ENCODE measurements at regions not wholly inside any gene's neighbourhood (a gene's known extent, or its start where the extent isn't known, plus 50 kb on each side); places are given as distances from the start of the nearest gene placed in this dataset.

GRCh38 chr12:74918291-74918690 lies 291.3 kb downstream of the KCNC2 start:
- DNase-seq (ENCODE audit: low spot score), result no peak
- Histone ChIP-seq H3K4me1 (replicated peaks) (no peaks in the 10 kb centered on the region), H3K4me3 (no peak overlapping the region), H3K27ac (no peak overlapping the region), H3K36me3 (no peaks in the 10 kb centered on the region), H3K27me3 (replicated peaks; ENCODE audit: insufficient read depth) (no peaks in the 10 kb centered on the region), H3K9me3 (no peaks in the 10 kb centered on the region)
- intact Hi-C loops (cut with DNase I), result no loop called here
- 2% methylated on average over 1 of the region's 1 CpG for WGBS
- TF ChIP-seq POLR2A (IDR thresholded peaks at IDR 0.05) (no peak), CTCF (IDR thresholded peaks at IDR 0.05) (no peak), POLR2AphosphoS5 (IDR thresholded peaks at IDR 0.05) (no peak)

- H3K27me3 ChIP-seq (replicated peaks; ENCODE audit: insufficient read depth), result no peaks in the 10 kb centered on the region
- DNase-seq (ENCODE audit: low spot score), result no peak
- no peaks in the 10 kb centered on the region for H3K36me3 ChIP-seq
- no peak overlapping the region for H3K4me3 ChIP-seq
- 64% methylated on average over 1 of the region's 1 CpG for WGBS
- no peak overlapping the region for H3K27ac ChIP-seq
- H3K4me1 ChIP-seq (replicated peaks), result no peaks in the 10 kb centered on the region
- intact Hi-C loops (cut with DNase I), result no loop called here
- TF ChIP-seq CTCF (IDR thresholded peaks at IDR 0.05), result no peak
- no peak for TF ChIP-seq POLR2A (IDR thresholded peaks at IDR 0.05)
- TF ChIP-seq POLR2AphosphoS5 (IDR thresholded peaks at IDR 0.05), result no peak
- H3K9me3 ChIP-seq, result no peaks in the 10 kb centered on the region
Observed at GRCh38 chr12:74922117-74922516, 287.5 kb downstream of the KCNC2 start.

- TF ChIP-seq CTCF (IDR thresholded peaks at IDR 0.05) (no peak), POLR2AphosphoS5 (IDR thresholded peaks at IDR 0.05) (no peak), POLR2A (IDR thresholded peaks at IDR 0.05) (no peak)
- intact Hi-C loops (cut with DNase I), result no loop called here
- Histone ChIP-seq H3K27ac (no peak overlapping the region), H3K4me1 (replicated peaks) (no peaks in the 10 kb centered on the region), H3K36me3 (no peaks in the 10 kb centered on the region), H3K9me3 (no peaks in the 10 kb centered on the region), H3K27me3 (replicated peaks; ENCODE audit: insufficient read depth) (no peaks in the 10 kb centered on the region), H3K4me3 (no peak overlapping the region)
- WGBS, result 100% methylated on average over 1 of the region's 1 CpG
- DNase-seq (ENCODE audit: low spot score), result no peak
Observed at GRCh38 chr12:74922642-74923041, 287.0 kb downstream of the KCNC2 start.

GRCh38 chr12:74941670-74942069 lies 268.0 kb downstream of the KCNC2 start:
- H3K27ac ChIP-seq, result no peak overlapping the region
- H3K4me1 ChIP-seq (replicated peaks), result no peaks in the 10 kb centered on the region
- no peak for TF ChIP-seq POLR2A (IDR thresholded peaks at IDR 0.05)
- no peak for TF ChIP-seq CTCF (IDR thresholded peaks at IDR 0.05)
- TF ChIP-seq POLR2AphosphoS5 (IDR thresholded peaks at IDR 0.05), result no peak
- DNase-seq (ENCODE audit: low spot score), result no peak
- WGBS, result 93% methylated on average over 2 of the region's 2 CpGs
- no peaks in the 10 kb centered on the region for H3K27me3 ChIP-seq (replicated peaks; ENCODE audit: insufficient read depth)
- H3K36me3 ChIP-seq, result no peaks in the 10 kb centered on the region
- intact Hi-C loops (cut with DNase I), result no loop called here
- H3K9me3 ChIP-seq, result no peaks in the 10 kb centered on the region
- no peak overlapping the region for H3K4me3 ChIP-seq

GRCh38 chr12:74945771-74946198 lies 263.9 kb downstream of the KCNC2 start:
- no peaks in the 10 kb centered on the region for H3K4me1 ChIP-seq (replicated peaks)
- H3K36me3 ChIP-seq, result no peaks in the 10 kb centered on the region
- TF ChIP-seq POLR2AphosphoS5 (IDR thresholded peaks at IDR 0.05), result no peak
- TF ChIP-seq POLR2A (IDR thresholded peaks at IDR 0.05), result no peak
- no peak for TF ChIP-seq CTCF (IDR thresholded peaks at IDR 0.05)
- no peak for DNase-seq (ENCODE audit: low spot score)
- 11% methylated on average over 2 of the region's 2 CpGs for WGBS
- no peak overlapping the region for H3K4me3 ChIP-seq
- intact Hi-C loops (cut with DNase I), result no loop called here
- no peaks in the 10 kb centered on the region for H3K27me3 ChIP-seq (replicated peaks; ENCODE audit: insufficient read depth)
- no peaks in the 10 kb centered on the region for H3K9me3 ChIP-seq
- H3K27ac ChIP-seq, result no peak overlapping the region
